Stimulated activated naive B cell treated with anti-CD40 and anti-IgM and Interleukin-4, amounts not matched to agents 10 μg/mL and 1 μg/mL and 100 μg/mL, for 72 hours (primary cell): ENCODE measurements at regions not wholly inside any gene's neighbourhood (a gene's known extent, or its start where the extent isn't known, plus 50 kb on each side); places are given as distances from the start of the nearest gene placed in this dataset.
"Not testable (repeated sequence)": the region's sequence is repeated elsewhere in the genome, so short reads cannot be mapped to it uniquely, and the experiment has no call there.

Experiments used
- ATAC-seq, 2 donors: fragments of 150-1000 bp; cut with Tn5 transposase; replicated peaks; 2 replicates each; pipeline ENCODE4 v1.10.0; 2021; ENCODE audit warnings: moderate library complexity in 1 of 2
- DNase-seq: peaks from one replicate; pipeline ENCODE4 v3.0.0; 2021
- H3K27ac Mint-ChIP-seq: one replicate; pipeline ENCODE4 v1.8.0; 2022; ENCODE audit warnings: mild to moderate bottlenecking, mixed read lengths
- H3K27me3 Mint-ChIP-seq, 2 donors: one replicate each; pipeline ENCODE4 v1.8.0; 2022; ENCODE audit warnings: mixed read lengths in 2 of 2
- H3K36me3 Mint-ChIP-seq, 2 donors: one replicate each; pipeline ENCODE4 v1.8.0; 2022; ENCODE audit warnings: mixed read lengths in 2 of 2, mild to moderate bottlenecking in 1 of 2
- H3K4me1 Mint-ChIP-seq, 2 donors: one replicate each; pipeline ENCODE4 v1.8.0; 2022; ENCODE audit warnings: mixed read lengths in 2 of 2, mild to moderate bottlenecking in 1 of 2
- H3K4me3 Mint-ChIP-seq, 2 donors: one replicate each; pipeline ENCODE4 v1.8.0; 2022; ENCODE audit warnings: mild to moderate bottlenecking in 2 of 2, mixed read lengths in 2 of 2, moderate library complexity in 1 of 2
- H3K9me3 Mint-ChIP-seq, 2 donors: one replicate each; pipeline ENCODE4 v1.8.0; 2022; ENCODE audit warnings: mixed read lengths in 2 of 2, mild to moderate bottlenecking in 1 of 2

GRCh38 chr1:80582980-80583379 lies 1217.8 kb upstream of the ADGRL2 start:
- no peak overlapping the region for H3K27ac Mint-ChIP-seq
- no peaks in the 10 kb centered on the region for H3K27me3 Mint-ChIP-seq
- DNase-seq (no peak), ATAC-seq (no peak)
- no peak overlapping the region for H3K4me3 Mint-ChIP-seq
- H3K36me3 Mint-ChIP-seq, result no peaks in the 10 kb centered on the region
- H3K4me1 Mint-ChIP-seq, result no peaks in the 10 kb centered on the region
- peaks cover 0 to 9% of the 10 kb centered on the region in 2 donors for H3K9me3 Mint-ChIP-seq

GRCh38 chr1:80579055-80579454 lies 1221.7 kb upstream of the ADGRL2 start:
- Mint-ChIP-seq H3K36me3 (no peaks in the 10 kb centered on the region), H3K4me1 (no peaks in the 10 kb centered on the region), H3K9me3 (peaks cover 3 to 5% of the 10 kb centered on the region in 2 donors), H3K27me3 (no peaks in the 10 kb centered on the region), H3K27ac (no peak overlapping the region), H3K4me3 (no peak overlapping the region)
- no peak for ATAC-seq
- DNase-seq, result no peak

- no peaks in the 10 kb centered on the region for H3K4me1 Mint-ChIP-seq
- ATAC-seq (no peak), DNase-seq (no peak)
- H3K4me3 Mint-ChIP-seq, result no peak overlapping the region
- H3K36me3 Mint-ChIP-seq, result no peaks in the 10 kb centered on the region
- H3K27ac Mint-ChIP-seq, result no peak overlapping the region
- peaks cover 0 to 2% of the 10 kb centered on the region in 2 donors for H3K9me3 Mint-ChIP-seq
- H3K27me3 Mint-ChIP-seq, result no peaks in the 10 kb centered on the region
Measured at GRCh38 chr1:80566867-80567266, 1233.9 kb upstream of the ADGRL2 start.

- H3K27me3 Mint-ChIP-seq, result no peaks in the 10 kb centered on the region
- no peaks in the 10 kb centered on the region for H3K36me3 Mint-ChIP-seq
- no peak for DNase-seq
- no peaks in the 10 kb centered on the region for H3K4me1 Mint-ChIP-seq
- no peak for ATAC-seq
- no peak overlapping the region for H3K27ac Mint-ChIP-seq
- no peaks in the 10 kb centered on the region for H3K9me3 Mint-ChIP-seq
- H3K4me3 Mint-ChIP-seq, result no peak overlapping the region
Measured at GRCh38 chr1:80566123-80566522, 1234.6 kb upstream of the ADGRL2 start.

- no peaks in the 10 kb centered on the region for H3K36me3 Mint-ChIP-seq
- no peaks in the 10 kb centered on the region for H3K4me1 Mint-ChIP-seq
- no peaks in the 10 kb centered on the region for H3K9me3 Mint-ChIP-seq
- H3K27me3 Mint-ChIP-seq, result no peaks in the 10 kb centered on the region
- no peak overlapping the region for H3K4me3 Mint-ChIP-seq
- ATAC-seq (no peak), DNase-seq (no peak)
- H3K27ac Mint-ChIP-seq, result no peak overlapping the region
Measured at GRCh38 chr1:80565406-80565805, 1235.3 kb upstream of the ADGRL2 start.

GRCh38 chr1:80542231-80542630 lies 1258.5 kb upstream of the ADGRL2 start:
- DNase-seq, result no peak

GRCh38 chr1:80540596-80540995 lies 1260.1 kb upstream of the ADGRL2 start:
- Mint-ChIP-seq H3K27me3 (no peaks in the 10 kb centered on the region), H3K27ac (no peak overlapping the region), H3K4me3 (no peak overlapping the region), H3K36me3 (no peaks in the 10 kb centered on the region), H3K4me1 (no peaks in the 10 kb centered on the region), H3K9me3 (no peaks in the 10 kb centered on the region)
- no peak for DNase-seq
- no peak for ATAC-seq

More at GRCh38 chr1:80542231-80542630, 1258.5 kb upstream of the ADGRL2 start:
- Mint-ChIP-seq H3K9me3 (no peaks in the 10 kb centered on the region), H3K27ac (no peak overlapping the region), H3K27me3 (no peaks in the 10 kb centered on the region), H3K36me3 (no peaks in the 10 kb centered on the region), H3K4me1 (no peaks in the 10 kb centered on the region), H3K4me3 (no peak overlapping the region)
- no peak for ATAC-seq

- Mint-ChIP-seq H3K4me3 (no peak overlapping the region), H3K36me3 (no peaks in the 10 kb centered on the region), H3K27ac (no peak overlapping the region), H3K27me3 (no peaks in the 10 kb centered on the region), H3K4me1 (no peaks in the 10 kb centered on the region), H3K9me3 (no peaks in the 10 kb centered on the region)
- ATAC-seq, result no peak
- no peak for DNase-seq
Measured at GRCh38 chr1:80540149-80540548, 1260.6 kb upstream of the ADGRL2 start.

- not testable (repeated sequence) for H3K4me3 Mint-ChIP-seq, H3K27ac Mint-ChIP-seq, H3K9me3 Mint-ChIP-seq, ATAC-seq, H3K27me3 Mint-ChIP-seq, H3K36me3 Mint-ChIP-seq, DNase-seq, H3K4me1 Mint-ChIP-seq
Measured at GRCh38 chr1:80539298-80539697, 1261.4 kb upstream of the ADGRL2 start.

- Mint-ChIP-seq H3K27me3 (no peaks in the 10 kb centered on the region), H3K9me3 (no peaks in the 10 kb centered on the region), H3K4me3 (no peak overlapping the region), H3K4me1 (no peaks in the 10 kb centered on the region), H3K27ac (no peak overlapping the region), H3K36me3 (no peaks in the 10 kb centered on the region)
- ATAC-seq (no peak), DNase-seq (no peak)
Measured at GRCh38 chr1:80536461-80536860, 1264.3 kb upstream of the ADGRL2 start.

- H3K9me3 Mint-ChIP-seq, result no peaks in the 10 kb centered on the region
- H3K27ac Mint-ChIP-seq, result no peak overlapping the region
- no peak overlapping the region for H3K4me3 Mint-ChIP-seq
- ATAC-seq (no peak), DNase-seq (no peak)
- H3K27me3 Mint-ChIP-seq, result no peaks in the 10 kb centered on the region
- H3K36me3 Mint-ChIP-seq, result no peaks in the 10 kb centered on the region
- H3K4me1 Mint-ChIP-seq, result no peaks in the 10 kb centered on the region
Measured at GRCh38 chr1:80535466-80535865, 1265.3 kb upstream of the ADGRL2 start.

GRCh38 chr1:80534606-80535360 lies 1266.0 kb upstream of the ADGRL2 start:
- DNase-seq (no peak), ATAC-seq (no peak)
- H3K27ac Mint-ChIP-seq, result no peak overlapping the region
- H3K36me3 Mint-ChIP-seq, result no peaks in the 10 kb centered on the region
- no peak overlapping the region for H3K4me3 Mint-ChIP-seq
- H3K4me1 Mint-ChIP-seq, result no peaks in the 10 kb centered on the region
- no peaks in the 10 kb centered on the region for H3K27me3 Mint-ChIP-seq
- no peaks in the 10 kb centered on the region for H3K9me3 Mint-ChIP-seq

- H3K4me3 Mint-ChIP-seq, result no peak overlapping the region
- no peaks in the 10 kb centered on the region for H3K27me3 Mint-ChIP-seq
- no peaks in the 10 kb centered on the region for H3K4me1 Mint-ChIP-seq
- ATAC-seq (no peak), DNase-seq (no peak)
- no peak overlapping the region for H3K27ac Mint-ChIP-seq
- H3K9me3 Mint-ChIP-seq, result no peaks in the 10 kb centered on the region
- H3K36me3 Mint-ChIP-seq, result no peaks in the 10 kb centered on the region
Measured at GRCh38 chr1:80533775-80534334, 1266.9 kb upstream of the ADGRL2 start.

- H3K27me3 Mint-ChIP-seq, result no peaks in the 10 kb centered on the region
- H3K36me3 Mint-ChIP-seq, result no peaks in the 10 kb centered on the region
- ATAC-seq (no peak), DNase-seq (no peak)
- H3K9me3 Mint-ChIP-seq, result no peaks in the 10 kb centered on the region
- H3K4me1 Mint-ChIP-seq, result no peaks in the 10 kb centered on the region
- H3K27ac Mint-ChIP-seq, result no peak overlapping the region
- no peak overlapping the region for H3K4me3 Mint-ChIP-seq
Measured at GRCh38 chr1:80533093-80533492, 1267.6 kb upstream of the ADGRL2 start.

GRCh38 chr1:80531182-80531581 lies 1269.6 kb upstream of the ADGRL2 start:
- Mint-ChIP-seq H3K27ac (no peak overlapping the region), H3K4me1 (no peaks in the 10 kb centered on the region), H3K27me3 (no peaks in the 10 kb centered on the region), H3K36me3 (no peaks in the 10 kb centered on the region), H3K9me3 (no peaks in the 10 kb centered on the region), H3K4me3 (no peak overlapping the region)
- no peak for DNase-seq
- ATAC-seq, result no peak
